PC-9 (cell line): ENCODE measurements at regions not wholly inside any gene's neighbourhood (a gene's known extent, or its start where the extent isn't known, plus 50 kb on each side); places are given as distances from the start of the nearest gene placed in this dataset.

Source experiments
- CTCF ChIP-seq: fragments of 200-600 bp; sonication (generic); conservative IDR thresholded peaks from 2 replicates; pipeline ENCODE4 v1.6.1; 2017; ENCODE audit warnings: mixed run types, antibody characterized with exemption, mild to moderate bottlenecking, moderate library complexity
- EZH2 ChIP-seq: fragments of 200-600 bp; sonication (generic); IDR thresholded peaks from 2 replicates; pipeline ENCODE4 v1.8.0; 2017; ENCODE audit warnings: antibody characterized with exemption, low read depth

GRCh38 chr15:61374848-61375247, 145.7 kb upstream of the RORA start:
- TF ChIP-seq EZH2 (no peak), CTCF (no peak)
